ENCODE measurements at regions not wholly inside any gene's neighbourhood (a gene's known extent, or its start where the extent isn't known, plus 50 kb on each side); places are given as distances from the start of the nearest gene placed in this dataset.

- TF ChIP-seq POLR2AphosphoS5 (IDR thresholded peaks at IDR 0.05), result no peak
- no peak for TF ChIP-seq CTCF (IDR thresholded peaks at IDR 0.05)
- TF ChIP-seq POLR2A (IDR thresholded peaks at IDR 0.05), result no peak
Measured at GRCh38 chr4:137359691-137360315, 172.5 kb downstream of the PCDH18 start.
